HepG2 (cell line): ENCODE measurements at regions not wholly inside any gene's neighbourhood (a gene's known extent, or its start where the extent isn't known, plus 50 kb on each side); places are given as distances from the start of the nearest gene placed in this dataset.

Source experiments
- EZH2 ChIP-seq: conservative IDR thresholded peaks from 2 replicates; pipeline ENCODE4 v1.6.1; 2012; ENCODE audit warnings: mild to moderate bottlenecking, low read depth, low read length, moderate library complexity
- MIER2 ChIP-seq: IDR thresholded peaks from 2 replicates; pipeline ENCODE4 v1.6.1; 2016; ENCODE audit warnings: missing biosample characterization, missing genetic modification reagents
- NFE2 ChIP-seq: sonication (generic); formaldehyde crosslinking; IDR thresholded peaks from 2 replicates; pipeline ENCODE4 v1.4.0; 2020; ENCODE audit warnings: missing genetic modification reagents
- RAD51 ChIP-seq: fragments of 450-650 bp; IDR thresholded peaks from 2 replicates; pipeline ENCODE4 v1.6.1; 2016; ENCODE audit warnings: borderline replicate concordance
- RXRA ChIP-seq: sonication (generic); formaldehyde crosslinking; IDR thresholded peaks from 2 replicates; pipeline ENCODE4 v1.5.1; 2020; ENCODE audit warnings: missing genetic modification reagents
- YY1 ChIP-seq: IDR thresholded peaks from 2 replicates; pipeline ENCODE4 v1.6.1; 2011; ENCODE audit warnings: low read length, low read depth, moderate library complexity, mild to moderate bottlenecking; ENCODE audit not compliant: insufficient read depth, insufficient replicate concordance
- ZNF274 ChIP-seq: sonication (generic); formaldehyde crosslinking; IDR thresholded peaks from 2 replicates; pipeline ENCODE4 v1.5.1; 2020; ENCODE audit warnings: mild to moderate bottlenecking, missing genetic modification reagents
- ZNF775 ChIP-seq: sonication (generic); formaldehyde crosslinking; IDR thresholded peaks from 2 replicates; pipeline ENCODE4 v1.4.0; 2020; ENCODE audit warnings: missing genetic modification reagents, mild to moderate bottlenecking, moderate library complexity, borderline replicate concordance
- TF ChIP-seq, protein P1 (sequence below): sonication (generic); formaldehyde crosslinking; IDR thresholded peaks from 2 replicates; pipeline ENCODE4 v1.5.0; 2020; ENCODE audit warnings: mild to moderate bottlenecking, missing genetic modification reagents, moderate library complexity
- TF ChIP-seq, protein P2 (sequence below): sonication (generic); formaldehyde crosslinking; IDR thresholded peaks from 2 replicates; pipeline ENCODE4 v1.4.0; 2020; ENCODE audit warnings: missing genetic modification reagents, borderline replicate concordance

GRCh38 chr2:191618046-191618780 is 59.7 kb upstream of the NABP1 start:
- no peak for TF ChIP-seq ZNF775
- no peak for TF ChIP-seq RAD51
- no peak for TF ChIP-seq EZH2
- no peak for TF ChIP-seq ZNF274 (CRISPR knock-in tag)
- TF ChIP-seq, protein P1, sequence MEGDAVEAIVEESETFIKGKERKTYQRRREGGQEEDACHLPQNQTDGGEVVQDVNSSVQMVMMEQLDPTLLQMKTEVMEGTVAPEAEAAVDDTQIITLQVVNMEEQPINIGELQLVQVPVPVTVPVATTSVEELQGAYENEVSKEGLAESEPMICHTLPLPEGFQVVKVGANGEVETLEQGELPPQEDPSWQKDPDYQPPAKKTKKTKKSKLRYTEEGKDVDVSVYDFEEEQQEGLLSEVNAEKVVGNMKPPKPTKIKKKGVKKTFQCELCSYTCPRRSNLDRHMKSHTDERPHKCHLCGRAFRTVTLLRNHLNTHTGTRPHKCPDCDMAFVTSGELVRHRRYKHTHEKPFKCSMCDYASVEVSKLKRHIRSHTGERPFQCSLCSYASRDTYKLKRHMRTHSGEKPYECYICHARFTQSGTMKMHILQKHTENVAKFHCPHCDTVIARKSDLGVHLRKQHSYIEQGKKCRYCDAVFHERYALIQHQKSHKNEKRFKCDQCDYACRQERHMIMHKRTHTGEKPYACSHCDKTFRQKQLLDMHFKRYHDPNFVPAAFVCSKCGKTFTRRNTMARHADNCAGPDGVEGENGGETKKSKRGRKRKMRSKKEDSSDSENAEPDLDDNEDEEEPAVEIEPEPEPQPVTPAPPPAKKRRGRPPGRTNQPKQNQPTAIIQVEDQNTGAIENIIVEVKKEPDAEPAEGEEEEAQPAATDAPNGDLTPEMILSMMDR (CRISPR knock-in tag): no peak
- no peak for TF ChIP-seq RXRA (CRISPR knock-in tag)
- TF ChIP-seq, protein P2, sequence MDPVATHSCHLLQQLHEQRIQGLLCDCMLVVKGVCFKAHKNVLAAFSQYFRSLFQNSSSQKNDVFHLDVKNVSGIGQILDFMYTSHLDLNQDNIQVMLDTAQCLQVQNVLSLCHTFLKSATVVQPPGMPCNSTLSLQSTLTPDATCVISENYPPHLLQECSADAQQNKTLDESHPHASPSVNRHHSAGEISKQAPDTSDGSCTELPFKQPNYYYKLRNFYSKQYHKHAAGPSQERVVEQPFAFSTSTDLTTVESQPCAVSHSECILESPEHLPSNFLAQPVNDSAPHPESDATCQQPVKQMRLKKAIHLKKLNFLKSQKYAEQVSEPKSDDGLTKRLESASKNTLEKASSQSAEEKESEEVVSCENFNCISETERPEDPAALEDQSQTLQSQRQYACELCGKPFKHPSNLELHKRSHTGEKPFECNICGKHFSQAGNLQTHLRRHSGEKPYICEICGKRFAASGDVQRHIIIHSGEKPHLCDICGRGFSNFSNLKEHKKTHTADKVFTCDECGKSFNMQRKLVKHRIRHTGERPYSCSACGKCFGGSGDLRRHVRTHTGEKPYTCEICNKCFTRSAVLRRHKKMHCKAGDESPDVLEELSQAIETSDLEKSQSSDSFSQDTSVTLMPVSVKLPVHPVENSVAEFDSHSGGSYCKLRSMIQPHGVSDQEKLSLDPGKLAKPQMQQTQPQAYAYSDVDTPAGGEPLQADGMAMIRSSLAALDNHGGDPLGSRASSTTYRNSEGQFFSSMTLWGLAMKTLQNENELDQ (CRISPR knock-in tag): no peak
- TF ChIP-seq NFE2 (CRISPR knock-in tag): no peak
- no peak for TF ChIP-seq MIER2 (CRISPR knock-in tag)
- TF ChIP-seq YY1: no peak
